ENCODE measurements at regions not wholly inside any gene's neighbourhood (a gene's known extent, or its start where the extent isn't known, plus 50 kb on each side); places are given as distances from the start of the nearest gene placed in this dataset.

DNA sequence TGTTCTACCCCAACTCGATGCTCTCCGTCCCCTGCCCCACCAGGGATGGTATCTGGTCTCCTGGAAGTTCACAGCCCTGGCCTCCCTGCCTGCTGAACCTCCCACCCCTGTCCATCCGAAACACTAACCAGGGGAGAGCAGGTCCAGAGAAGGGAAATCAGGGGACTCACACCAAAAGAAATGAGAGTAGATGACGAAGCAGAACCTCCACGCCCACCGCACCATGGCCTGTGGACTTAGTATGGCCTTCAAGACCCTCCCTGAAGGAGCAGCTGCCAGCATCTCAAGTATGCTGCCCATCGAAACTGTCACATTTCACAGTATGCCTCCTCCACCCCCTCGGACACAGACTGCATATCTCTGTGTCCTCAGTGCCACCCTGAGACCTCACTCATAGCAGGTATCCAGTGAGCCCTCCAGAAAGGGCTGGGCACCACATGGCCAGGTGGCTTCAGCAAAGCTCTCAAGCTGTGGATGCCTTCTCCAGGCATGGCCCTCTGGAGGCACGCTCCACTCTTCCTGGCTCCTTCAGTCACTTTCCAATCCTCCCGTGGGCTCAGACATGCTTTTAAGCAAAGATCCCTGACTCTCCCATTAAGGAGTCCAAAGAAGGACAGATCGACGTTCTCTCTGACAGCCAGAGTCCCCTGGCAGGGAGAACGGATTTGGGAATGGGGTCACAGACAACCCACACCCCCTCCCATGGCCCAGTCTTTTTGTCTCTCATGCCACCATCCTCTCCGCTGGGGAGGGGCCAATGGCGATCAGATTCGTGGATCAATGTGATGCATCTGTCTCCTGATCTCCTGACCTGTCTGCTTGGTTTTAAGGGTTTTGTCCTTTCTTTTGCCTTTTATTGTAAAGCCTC is 158.4 kb downstream of the ANKRD60 start:
- TF ChIP-seq, protein P1, sequence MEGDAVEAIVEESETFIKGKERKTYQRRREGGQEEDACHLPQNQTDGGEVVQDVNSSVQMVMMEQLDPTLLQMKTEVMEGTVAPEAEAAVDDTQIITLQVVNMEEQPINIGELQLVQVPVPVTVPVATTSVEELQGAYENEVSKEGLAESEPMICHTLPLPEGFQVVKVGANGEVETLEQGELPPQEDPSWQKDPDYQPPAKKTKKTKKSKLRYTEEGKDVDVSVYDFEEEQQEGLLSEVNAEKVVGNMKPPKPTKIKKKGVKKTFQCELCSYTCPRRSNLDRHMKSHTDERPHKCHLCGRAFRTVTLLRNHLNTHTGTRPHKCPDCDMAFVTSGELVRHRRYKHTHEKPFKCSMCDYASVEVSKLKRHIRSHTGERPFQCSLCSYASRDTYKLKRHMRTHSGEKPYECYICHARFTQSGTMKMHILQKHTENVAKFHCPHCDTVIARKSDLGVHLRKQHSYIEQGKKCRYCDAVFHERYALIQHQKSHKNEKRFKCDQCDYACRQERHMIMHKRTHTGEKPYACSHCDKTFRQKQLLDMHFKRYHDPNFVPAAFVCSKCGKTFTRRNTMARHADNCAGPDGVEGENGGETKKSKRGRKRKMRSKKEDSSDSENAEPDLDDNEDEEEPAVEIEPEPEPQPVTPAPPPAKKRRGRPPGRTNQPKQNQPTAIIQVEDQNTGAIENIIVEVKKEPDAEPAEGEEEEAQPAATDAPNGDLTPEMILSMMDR (IDR thresholded peaks at IDR 0.05) = no peak
- TF ChIP-seq POLR2AphosphoS5 (IDR thresholded peaks at IDR 0.05) (no peak), POLR2A (IDR thresholded peaks at IDR 0.05) (no peak), EP300 (IDR thresholded peaks at IDR 0.05) (no peak)
